ENCODE measurements at regions not wholly inside any gene's neighbourhood (a gene's known extent, or its start where the extent isn't known, plus 50 kb on each side); places are given as distances from the start of the nearest gene placed in this dataset.
"Not testable (repeated sequence)": the region's sequence is repeated elsewhere in the genome, so short reads cannot be mapped to it uniquely, and the experiment has no call there.

DNA sequence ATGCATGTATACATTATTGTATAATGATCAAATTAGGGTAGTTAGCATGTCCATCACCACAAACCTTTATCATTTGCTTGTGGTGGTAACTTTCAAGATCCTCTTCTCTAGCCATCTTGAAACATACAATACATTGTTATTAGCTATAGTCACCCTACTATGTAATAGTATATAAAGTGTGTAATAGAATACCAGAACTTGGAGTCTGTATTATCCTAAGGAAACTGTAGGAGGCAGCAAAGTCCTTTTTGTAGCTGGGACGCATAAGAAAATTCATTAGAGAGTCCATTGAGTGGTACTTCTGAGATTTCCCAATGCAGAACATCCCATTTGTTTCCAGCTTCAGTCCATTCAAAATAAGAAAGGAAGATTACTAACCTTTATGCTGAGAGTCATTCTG, 325.9 kb upstream of the LRFN5 start:
- DNase-seq = no peak

DNA sequence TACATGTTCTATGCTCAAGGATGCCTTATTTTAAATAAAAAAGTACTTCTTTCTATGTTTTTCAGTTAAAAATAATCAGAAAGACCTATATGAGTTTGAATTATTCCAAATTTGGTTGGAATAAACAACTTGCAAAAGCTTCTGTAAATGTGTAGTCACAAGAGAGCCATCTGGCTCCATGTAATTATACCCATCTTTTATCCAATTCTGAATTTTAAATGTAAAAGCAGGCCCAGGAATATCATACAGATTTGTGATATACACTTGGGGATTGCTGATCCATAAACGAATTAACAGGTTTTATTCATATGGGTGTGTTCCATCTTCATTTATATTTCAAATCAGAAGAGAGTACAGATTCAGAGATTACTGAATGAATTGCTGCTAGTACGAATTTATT, 329.2 kb upstream of the LRFN5 start:
- DNase-seq = no peak

DNA sequence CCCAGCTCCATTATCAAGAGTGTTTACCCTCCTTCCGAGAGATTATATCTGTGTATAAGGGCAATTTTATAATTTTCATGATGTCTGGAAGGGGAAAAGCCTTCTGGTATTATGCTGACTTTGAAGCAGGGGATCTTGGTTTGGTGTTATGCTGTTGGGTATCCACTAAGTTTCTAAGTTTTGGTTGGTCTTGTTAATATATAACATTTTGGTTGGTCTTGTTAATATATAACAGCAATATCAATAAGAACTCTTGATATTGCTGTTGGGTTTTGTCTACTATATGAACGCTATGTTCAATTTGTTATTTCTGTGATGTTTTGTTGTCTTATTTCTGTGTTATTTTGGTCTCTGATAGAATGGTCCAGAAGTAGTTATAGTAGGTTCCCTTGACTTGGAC, 349.2 kb upstream of the LRFN5 start:
- DNase-seq = no peak

DNA sequence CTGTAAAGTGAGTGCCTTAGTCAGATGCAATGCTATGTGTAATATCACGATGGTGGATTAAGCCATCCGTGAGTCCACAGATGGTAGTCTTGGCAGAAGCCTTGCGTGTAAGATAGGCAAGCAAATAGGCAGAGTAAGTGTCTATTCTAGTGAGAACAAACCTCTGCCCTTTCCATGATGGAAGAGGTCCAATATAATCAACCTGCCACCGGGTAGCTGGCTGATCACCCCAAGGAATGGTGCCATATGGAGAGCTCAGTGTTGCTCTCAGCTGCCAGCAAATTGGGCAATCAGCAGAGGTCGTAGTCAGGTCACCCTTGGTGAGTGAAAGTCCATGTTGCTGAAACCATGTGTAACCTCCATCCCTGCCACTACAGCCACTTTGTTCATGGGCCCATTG, 371.2 kb upstream of the LRFN5 start:
- DNase-seq = no peak

DNA sequence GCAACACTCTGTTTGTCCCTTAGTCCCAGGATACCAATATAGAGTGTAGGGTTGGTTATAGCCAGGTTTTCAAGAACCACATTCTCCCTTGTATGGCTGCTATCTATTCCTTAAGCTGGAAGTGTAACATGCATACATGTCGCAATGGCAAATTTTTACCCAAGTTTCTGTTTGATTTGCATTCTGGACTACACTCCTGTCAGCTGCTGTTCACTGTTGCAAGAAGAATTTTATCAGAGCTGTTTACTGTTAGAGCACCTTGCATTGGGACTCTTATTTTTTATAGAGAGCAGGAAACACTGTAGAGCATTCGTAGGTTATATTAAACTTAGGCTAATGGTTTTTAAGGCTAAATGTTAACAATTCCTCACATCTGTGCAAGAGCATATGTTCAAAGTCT, 376.0 kb upstream of the LRFN5 start:
- DNase-seq = no peak

DNA sequence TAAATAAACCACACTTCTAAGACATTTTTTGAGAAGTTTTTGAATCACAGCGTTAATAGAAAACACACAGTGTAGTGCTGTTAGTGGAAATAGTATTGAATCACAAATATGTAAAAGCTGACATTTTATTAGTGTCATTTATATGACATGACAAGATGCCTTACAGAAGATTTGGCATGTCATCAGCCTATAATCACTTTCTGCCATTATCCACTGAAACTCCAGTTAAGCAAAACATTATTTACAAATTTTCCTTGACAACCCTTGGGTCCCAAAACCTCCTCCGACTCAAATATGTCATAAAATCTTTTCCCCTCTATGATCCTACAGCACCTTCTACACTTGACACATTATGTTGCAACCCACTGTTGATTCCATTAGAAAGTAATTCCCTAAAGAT, 376.9 kb upstream of the LRFN5 start:
- DNase-seq = no peak

DNA sequence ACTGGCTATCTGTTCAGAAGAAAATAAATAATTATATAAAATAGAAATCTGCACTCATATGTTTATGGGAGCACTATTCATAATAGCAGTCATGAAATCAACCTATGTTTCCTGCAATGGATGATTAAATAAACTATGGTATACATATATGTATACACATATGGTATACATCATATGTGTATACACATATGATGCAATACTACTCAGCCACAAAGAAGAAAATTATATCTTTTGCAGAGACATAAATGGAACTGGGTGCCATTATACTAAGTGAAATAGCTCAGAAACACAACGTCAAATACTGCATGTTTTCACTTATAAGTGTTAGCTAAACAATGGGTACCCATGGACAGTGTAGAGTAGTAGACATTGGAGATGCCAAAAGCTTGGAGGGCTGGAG, 381.2 kb upstream of the LRFN5 start:
- no peak for DNase-seq

DNA sequence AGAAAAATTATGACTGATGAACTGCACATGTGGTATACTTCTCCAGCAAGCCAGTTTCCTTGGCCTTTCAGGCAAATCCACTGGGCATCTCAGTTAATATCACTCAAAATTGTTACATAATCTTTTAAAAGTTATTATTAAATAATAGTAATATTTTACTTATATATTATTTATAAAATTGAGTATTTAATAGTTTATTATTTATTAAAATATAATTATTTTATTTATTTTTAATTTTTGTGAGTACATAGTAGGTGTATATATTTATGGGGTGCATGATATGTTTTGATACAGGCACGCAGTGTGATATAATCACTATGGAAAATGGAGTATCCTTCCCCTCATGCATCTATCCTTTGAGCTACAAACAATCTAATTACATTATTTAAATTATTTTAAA, 384.1 kb upstream of the LRFN5 start:
- DNase-seq = no peak

DNA sequence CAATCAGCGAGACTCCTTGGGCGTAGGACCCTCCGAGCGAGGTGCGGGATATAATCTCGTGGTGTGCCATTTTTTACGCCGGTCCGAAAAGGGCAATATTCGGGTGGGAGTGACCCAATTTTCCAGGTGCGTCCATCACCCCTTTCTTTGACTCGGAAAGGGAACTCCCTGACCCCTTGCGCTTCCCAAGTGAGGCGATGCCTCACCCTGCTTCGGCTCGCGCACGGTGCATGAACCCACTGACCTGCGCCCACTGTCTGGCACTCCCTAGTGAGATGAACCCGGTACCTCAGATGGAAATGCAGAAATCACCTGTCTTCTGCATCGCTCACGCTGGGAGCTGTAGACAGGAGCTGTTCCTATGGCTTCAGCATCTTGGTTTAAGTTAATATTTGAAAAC, 391.7 kb upstream of the LRFN5 start:
- not testable (repeated sequence) for DNase-seq

DNA sequence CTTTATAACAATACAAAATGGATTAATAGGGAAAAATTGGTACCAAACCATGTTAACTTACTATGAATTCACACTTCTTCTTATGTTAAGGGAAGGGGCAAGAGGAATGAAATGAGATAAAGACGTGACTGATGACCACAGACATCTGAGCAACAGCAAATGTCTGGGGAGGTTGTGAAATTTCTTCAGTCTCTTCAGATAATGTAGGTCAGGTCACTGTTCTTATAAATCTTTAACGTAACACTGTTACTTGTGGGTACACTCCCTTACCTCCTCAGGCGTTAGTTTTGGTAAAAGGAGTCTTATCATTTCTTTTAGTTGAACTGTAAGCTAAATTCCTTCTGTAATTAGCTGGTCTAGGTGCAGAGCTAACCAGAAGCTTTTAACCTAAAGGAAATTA, 405.0 kb upstream of the LRFN5 start:
- DNase-seq = no peak

DNA sequence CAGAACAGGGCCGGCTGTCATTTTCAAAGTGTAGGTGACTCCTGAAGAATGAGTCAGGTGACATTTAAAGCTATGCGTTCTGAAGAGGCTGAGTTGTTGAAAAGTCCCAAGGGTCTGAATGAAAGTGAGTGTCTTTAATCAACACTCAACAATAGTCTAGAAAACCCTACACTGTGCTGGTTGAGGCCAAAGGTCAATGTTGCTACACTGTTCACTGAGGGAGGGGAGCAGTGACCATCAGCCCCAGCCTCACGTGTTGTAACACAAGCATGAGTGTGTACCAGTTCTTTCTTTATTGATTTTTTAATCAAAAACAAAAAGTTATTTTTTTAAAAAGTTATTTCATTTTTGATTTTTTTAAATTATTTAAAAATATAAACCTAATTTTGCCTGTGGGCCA, 418.8 kb upstream of the LRFN5 start:
- DNase-seq = no peak

DNA sequence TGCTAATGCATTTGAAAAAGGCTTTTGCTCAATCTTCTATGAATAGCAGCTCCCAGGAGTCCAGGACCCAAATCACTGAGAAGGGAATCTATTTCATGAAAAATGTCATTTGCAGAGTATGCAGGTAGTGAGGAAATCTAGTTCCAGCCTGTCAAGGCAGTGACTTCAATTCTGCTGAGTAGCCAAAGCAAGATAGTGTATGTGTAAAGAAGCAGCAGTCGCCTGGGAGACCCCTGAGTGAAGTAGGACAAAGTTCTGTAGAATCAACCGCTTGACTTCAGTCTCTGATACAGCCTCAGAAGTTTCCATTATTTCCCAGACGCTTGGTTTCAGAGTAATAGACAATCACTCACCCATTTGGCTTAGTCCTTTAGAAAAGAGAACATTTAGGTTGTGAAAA, 435.6 kb upstream of the LRFN5 start:
- no peak for DNase-seq

DNA sequence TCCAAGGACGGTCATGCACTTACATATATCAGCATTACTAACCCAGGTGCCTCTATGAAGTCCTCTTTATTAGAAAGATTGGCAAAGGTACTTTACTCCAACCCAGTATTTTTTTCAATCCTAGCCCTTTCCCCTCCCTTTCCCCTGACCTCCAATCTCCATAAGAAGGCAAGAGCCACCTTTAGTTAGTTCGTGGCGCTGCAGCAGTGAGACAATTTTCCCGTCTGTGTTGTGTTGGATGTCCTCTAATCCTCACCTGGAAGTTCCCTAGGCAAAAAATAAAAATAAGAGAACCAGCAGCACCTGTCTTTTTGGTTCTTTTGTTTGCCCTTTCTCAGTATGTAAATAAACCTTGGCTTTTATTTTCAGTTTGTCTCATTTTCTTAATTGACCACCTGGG, 439.6 kb upstream of the LRFN5 start:
- DNase-seq = no peak

DNA sequence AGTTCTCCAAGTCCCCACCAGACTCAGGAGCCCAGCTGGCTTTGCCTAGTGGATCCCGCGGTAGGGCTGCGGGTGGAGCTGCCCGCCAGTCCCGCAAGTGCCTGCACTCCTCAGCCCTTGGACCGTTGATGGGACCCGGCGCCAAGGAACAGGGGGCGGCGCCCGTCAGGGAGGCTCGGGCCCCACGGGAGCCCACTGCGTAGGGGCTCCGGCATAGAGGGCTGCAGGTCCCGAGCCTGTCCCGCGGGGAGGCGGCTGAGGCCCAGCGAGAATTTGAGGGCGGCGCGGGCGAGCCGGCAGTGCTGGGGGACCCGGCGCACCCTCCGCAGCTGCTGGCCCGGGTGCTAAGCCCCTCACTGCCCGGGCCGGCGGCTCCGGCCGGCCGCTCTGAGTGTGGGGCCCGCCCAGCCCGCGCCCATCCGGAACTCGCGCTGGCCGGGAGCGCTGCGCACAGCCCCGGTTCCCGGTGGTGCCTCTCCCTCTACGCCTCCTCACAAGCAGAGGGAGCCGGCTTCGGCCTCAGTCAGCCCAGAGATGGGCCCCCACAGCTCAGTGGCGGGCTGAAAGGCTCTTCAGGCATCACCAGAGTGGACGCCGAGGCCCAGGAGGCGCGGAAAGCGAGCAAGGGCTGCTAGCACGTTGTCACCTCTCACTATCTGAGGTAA, 452.4 kb upstream of the LRFN5 start:
- DNase-seq = no peak

DNA sequence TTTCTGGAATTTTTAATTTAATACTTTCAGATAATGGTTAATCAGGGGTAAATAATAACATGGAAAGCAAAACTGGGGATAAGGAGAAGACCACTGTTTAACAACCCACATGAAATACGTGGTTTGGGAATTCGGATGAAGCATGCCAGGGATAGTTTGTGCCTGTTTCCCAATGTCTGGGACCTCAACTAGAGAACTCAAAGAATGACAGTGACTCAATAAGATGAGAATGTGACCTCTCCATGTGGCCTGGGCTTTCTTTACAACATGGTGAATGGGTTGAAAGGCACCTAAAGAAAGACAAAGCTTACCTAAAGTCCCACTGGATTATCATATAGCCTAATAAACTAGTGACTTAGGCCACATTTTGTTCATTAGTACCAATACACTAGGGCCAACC, 460.3 kb upstream of the LRFN5 start:
- no peak for DNase-seq

DNA sequence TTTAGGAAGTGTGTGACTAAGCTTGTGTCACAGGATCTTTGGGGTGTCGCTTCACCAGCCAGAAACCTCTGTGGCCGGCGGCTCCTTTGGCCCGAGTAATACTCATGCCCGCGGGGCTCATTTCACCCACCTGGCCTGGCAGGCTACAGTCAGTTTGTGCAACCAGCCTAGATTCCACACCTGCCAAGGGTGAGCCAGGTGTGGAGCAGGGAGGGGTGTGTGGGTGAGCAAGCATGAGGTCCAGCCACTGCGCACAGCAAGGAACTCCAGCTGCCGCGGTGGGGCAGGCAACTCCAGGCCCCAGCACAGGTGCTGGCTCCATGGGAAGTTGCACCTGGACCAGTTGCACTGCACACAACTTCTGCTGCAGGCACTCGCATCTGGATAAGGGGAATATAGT, 462.3 kb upstream of the LRFN5 start:
- no peak for DNase-seq

DNA sequence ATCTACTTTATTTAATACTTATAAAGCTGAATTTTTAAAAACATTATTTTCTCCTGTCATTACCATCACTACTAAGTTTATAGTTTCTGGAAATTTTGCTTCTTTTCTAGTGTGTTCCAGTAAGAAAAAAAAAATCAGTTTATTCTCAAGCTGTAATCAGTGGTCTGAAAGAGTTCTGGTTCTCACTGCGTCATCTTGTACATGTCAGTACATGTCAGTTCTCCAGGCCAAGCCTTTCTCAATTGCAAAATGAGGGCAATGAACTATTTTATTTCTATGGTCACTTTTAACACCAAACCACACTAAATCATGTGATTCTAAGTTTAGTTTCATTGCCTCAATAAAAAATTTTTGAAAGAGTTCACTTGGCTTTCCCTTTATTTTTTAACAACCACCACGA, 468.9 kb upstream of the LRFN5 start:
- no peak for DNase-seq

DNA sequence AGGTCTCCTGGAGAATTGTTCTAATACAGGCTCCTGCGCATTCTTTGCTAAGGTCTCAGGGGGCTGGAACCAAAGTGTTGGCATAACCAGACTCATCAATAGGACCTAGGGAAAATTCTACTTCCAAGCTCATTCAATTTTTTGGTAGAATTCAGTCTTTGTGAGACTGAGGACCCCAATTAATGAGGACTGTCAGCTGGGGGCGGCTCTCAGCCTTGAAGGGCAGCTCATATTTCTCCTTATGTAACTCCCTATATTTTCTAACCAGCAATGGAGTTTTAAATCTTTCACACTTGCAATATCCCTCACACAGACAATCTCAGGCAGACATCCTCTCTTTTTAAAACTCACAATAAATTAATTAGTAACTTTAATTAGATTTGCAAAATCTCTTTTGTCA, 476.4 kb upstream of the LRFN5 start:
- DNase-seq = no peak

DNA sequence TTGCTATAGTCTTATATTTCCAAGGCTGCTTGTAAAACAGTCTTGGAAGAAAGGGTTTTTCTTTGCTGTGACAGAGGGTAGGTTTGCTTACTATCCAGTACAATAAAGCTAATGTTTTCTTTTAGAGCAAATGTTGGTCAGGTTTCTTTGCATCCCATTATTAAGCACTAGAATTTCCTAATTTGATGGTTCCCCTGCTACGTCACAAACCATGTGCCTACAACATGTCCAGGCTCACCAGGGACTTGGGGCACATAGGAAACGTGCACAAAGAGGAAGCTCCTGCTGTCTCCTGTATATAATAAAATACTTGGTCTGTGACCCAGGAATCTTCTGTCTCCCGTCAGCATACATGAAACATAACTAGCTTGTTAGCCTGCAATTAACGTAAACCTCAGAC, 486.3 kb upstream of the LRFN5 start:
- no peak for DNase-seq

DNA sequence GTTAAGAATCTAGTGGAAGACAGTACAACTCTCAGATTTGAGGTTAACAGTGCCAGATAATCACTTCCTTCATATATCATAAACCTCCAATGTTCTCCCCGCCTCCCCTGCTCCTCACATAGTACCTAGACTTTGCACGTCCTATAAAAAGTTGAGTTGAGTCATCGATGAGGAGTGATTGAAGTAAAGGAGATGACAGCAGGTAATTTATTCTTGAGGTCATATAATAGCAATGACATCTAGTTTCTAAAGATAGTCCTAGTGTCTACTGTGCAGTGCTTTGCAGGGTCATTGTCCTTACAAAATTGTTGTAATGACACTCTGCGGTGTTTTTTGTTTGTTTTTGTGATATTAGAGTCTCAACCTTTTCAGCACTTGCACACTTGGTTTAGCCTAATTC, 510.5 kb upstream of the LRFN5 start:
- no peak for DNase-seq

DNA sequence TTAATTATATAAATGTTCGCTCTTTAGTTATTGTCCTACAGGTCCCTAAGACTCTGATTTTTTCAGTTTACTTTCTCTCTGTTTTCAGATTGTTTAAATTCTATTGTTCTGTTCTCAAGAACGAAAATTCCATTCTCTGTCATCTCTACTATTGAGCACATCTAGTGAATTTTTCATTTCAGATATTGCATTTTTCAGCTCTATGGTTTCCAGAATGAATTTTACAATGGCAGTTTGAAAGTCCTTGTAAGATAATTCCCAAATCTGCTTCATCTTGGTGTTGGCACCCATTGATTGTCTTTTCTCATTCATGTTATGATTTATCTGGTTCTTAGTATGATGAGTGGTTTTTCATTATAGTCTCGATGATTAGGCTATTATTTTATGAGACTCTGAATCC, 519.6 kb upstream of the LRFN5 start:
- no peak for DNase-seq

DNA sequence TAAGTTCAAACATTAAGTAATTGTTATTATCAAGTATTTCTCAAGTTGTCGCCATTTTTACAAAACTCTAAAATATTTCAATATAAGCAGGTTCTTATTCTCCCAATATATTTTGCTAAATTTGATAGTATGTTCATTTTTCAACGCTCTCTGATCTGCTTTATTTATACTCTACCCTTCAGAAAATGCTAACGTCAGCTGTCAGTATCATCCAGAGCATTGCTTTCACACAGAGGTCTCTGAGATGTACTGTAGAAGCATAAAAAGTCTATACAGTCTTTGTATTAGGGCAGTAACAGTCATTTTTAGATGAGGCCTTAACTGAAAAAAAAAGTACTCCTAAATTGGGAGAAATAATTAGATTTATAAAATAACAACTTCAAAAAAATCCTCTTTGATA, 533.1 kb upstream of the LRFN5 start:
- no peak for DNase-seq

DNA sequence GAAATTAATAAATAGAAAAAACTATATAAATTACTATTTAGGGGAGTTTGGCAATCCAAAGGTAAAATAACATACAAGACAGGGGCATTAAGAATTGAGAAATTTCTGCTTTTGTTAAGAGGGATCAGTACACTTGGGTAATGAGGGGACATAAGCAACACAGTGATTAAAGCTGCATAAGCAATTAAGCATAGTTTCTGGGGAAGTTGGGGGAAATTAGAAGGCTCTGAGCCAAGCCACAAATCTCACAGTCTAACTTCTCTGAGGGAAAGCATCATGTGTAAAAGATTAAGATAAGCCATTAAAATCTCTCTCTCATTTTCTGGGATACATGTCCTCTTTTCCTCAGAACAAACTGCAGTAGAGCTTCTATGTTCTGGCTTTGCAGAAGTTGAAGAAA, 533.9 kb upstream of the LRFN5 start:
- DNase-seq = no peak

DNA sequence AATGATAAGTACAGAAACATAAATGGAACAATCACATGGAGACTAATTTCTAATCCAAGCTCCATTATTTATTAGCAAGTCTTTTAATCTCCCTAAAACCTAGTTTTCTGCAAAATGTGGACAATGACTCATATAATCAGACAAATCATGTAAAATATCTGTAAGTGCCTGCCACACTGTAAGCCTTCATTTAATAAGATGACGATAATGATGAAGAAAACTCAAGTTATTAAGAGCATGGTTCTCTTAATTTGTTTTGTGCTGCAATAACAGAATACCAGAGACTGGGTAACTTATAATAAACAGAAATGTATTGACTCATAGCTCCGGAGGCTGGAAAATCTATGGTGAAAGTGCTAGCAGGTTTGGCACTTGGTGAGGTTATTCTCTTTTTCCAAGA, 535.3 kb upstream of the LRFN5 start:
- no peak for DNase-seq

DNA sequence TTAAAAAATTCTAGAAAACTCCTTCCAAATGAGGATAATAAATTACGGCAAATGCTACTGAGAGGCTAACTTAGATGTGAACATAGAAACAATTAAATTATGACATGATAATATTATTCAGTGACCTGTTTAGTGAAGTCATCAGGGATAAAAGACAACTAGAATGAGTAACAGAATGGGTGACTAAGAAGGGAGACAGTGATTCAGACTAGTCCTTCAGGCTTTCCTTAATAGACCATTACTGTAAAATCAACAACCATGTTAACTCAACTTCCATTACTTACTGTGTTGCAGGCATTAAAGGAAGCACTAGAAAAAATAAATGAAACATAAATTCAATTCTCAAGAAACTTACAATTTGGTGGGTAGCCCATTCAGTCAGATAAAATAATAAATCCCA, 543.9 kb upstream of the LRFN5 start:
- no peak for DNase-seq

DNA sequence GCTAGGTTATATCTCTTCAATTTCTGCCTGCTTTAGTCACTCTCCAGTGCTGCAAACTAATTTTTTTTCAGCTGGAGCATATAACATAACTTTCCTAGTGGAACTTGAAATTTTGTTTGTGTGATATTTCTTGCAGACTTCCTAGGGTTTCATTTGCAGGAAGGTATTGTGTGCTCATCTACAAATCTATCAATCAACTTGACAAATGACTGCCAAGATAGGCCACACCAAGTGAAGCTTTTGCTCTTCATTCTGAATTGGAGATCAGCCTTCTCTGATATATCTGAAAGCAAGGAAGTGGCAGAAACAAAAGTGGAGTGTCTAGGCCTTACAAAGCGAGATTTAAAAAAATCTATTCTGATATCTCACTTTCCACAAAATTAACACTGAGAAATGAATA, 551.1 kb upstream of the LRFN5 start:
- no peak for DNase-seq

Data from inflammatory macrophage treated with lipopolysaccharide for 1 hour (primary cell).